Smooth muscle cell (in vitro differentiated cells): ENCODE measurements at regions not wholly inside any gene's neighbourhood (a gene's known extent, or its start where the extent isn't known, plus 50 kb on each side); places are given as distances from the start of the nearest gene placed in this dataset.

Source experiments
- DNase-seq: peaks from one replicate; lab custom pipeline; 2025; ENCODE audit not compliant: unreplicated experiment; lab: John Stamatoyannopoulos, UW
- H2AFZ ChIP-seq: fragments of 200-600 bp; sonication (generic); 2 replicates; pipeline ENCODE4 v1.6.0; 2016; ENCODE audit warnings: antibody characterized with exemption, low read depth, mild to moderate bottlenecking
- H3F3A ChIP-seq: fragments of 200-600 bp; sonication (generic); 2 replicates; pipeline ENCODE4 v1.6.0; 2017; ENCODE audit warnings: antibody characterized with exemption, low read depth
- H3K27ac ChIP-seq: fragments of 200-600 bp; sonication (generic); 2 replicates; pipeline ENCODE4 v1.5.1; 2016; ENCODE audit warnings: low read depth, mild to moderate bottlenecking
- H3K27me3 ChIP-seq: fragments of 200-600 bp; sonication (generic); 2 replicates; pipeline ENCODE4 v1.6.1; 2016; ENCODE audit warnings: low read depth, mild to moderate bottlenecking
- H3K36me3 ChIP-seq: fragments of 200-600 bp; sonication (generic); 2 replicates; pipeline ENCODE4 v1.5.1; 2016; ENCODE audit warnings: low read depth
- H3K4me1 ChIP-seq: fragments of 200-600 bp; sonication (generic); 2 replicates; pipeline ENCODE4 v1.5.1; 2016; ENCODE audit warnings: low read depth
- H3K4me2 ChIP-seq: fragments of 200-600 bp; sonication (generic); 2 replicates; pipeline ENCODE4 v1.6.0; 2016; ENCODE audit warnings: mild to moderate bottlenecking
- H3K4me3 ChIP-seq: fragments of 200-600 bp; sonication (generic); 2 replicates; pipeline ENCODE4 v1.5.1; 2016; ENCODE audit warnings: mild to moderate bottlenecking
- H3K79me2 ChIP-seq: fragments of 200-600 bp; sonication (generic); 2 replicates; pipeline ENCODE4 v1.6.0; 2016; ENCODE audit warnings: low read depth, mild to moderate bottlenecking
- H3K9ac ChIP-seq: fragments of 200-600 bp; sonication (generic); 2 replicates; pipeline ENCODE4 v1.6.0; 2016; ENCODE audit warnings: low read depth
- H3K9me3 ChIP-seq: fragments of 200-600 bp; sonication (generic); replicated peaks from 2 replicates; pipeline ENCODE4 v1.5.1; 2016; ENCODE audit warnings: low read depth
- H4K20me1 ChIP-seq: fragments of 200-600 bp; sonication (generic); 2 replicates; pipeline ENCODE4 v1.6.0; 2016; ENCODE audit warnings: low read depth
- CTCF ChIP-seq: fragments of 200-600 bp; sonication (generic); IDR thresholded peaks from 2 replicates; pipeline ENCODE4 v1.5.1; 2017; ENCODE audit warnings: borderline replicate concordance, mild to moderate bottlenecking, antibody characterized with exemption; ENCODE audit not compliant: insufficient read depth, poor library complexity, severe bottlenecking
- WGBS: methylation state at CpG from one replicate; pipeline ENCODE4 v1.1.7; 2016; ENCODE audit warnings: low lambda C conversion rate; 5-methylcytosine and 5-hydroxymethylcytosine counted together

DNA sequence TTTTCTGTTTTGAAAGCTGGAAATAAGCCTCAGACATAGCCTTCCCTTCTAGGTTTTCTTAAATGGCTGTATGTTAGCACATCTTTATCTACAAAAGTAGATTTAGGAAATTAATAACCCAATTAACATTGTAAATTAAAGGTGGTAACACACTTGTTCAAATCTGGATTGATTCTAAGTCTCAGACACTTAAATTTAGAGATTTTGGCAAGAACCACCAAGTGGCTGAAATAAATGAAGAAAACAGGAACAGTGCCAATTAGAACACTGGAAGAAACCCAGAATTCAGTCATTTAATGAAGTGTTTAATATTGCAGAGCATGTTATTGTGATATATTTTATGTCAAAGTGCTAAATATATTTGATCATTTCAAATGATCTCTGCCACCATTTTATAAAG lies 628.2 kb downstream of the USP25 start:
- Histone ChIP-seq H4K20me1 (no peaks in the 10 kb centered on the region), H3F3A (no peaks in the 10 kb centered on the region), H3K9me3 (no peaks in the 10 kb centered on the region), H3K27me3 (no peaks in the 10 kb centered on the region), H3K36me3 (no peaks in the 10 kb centered on the region), H3K4me2 (no peak overlapping the region), H3K79me2 (no peaks in the 10 kb centered on the region), H2AFZ (no peak overlapping the region), H3K4me1 (no peaks in the 10 kb centered on the region), H3K9ac (no peak overlapping the region), H3K4me3 (no peak overlapping the region), H3K27ac (no peak overlapping the region)
- no peak for DNase-seq
- no peak for TF ChIP-seq CTCF

GRCh38 chr21:16358784-16359183 lies 629.0 kb downstream of the USP25 start:
- Histone ChIP-seq H4K20me1 (no peaks in the 10 kb centered on the region), H3K27me3 (no peaks in the 10 kb centered on the region), H3K4me2 (no peak overlapping the region), H3K9ac (no peak overlapping the region), H3K4me1 (no peaks in the 10 kb centered on the region), H3K36me3 (no peaks in the 10 kb centered on the region), H3F3A (no peaks in the 10 kb centered on the region), H3K79me2 (no peaks in the 10 kb centered on the region), H2AFZ (no peak overlapping the region), H3K27ac (no peak overlapping the region), H3K4me3 (no peak overlapping the region), H3K9me3 (no peaks in the 10 kb centered on the region)
- 79% methylated on average over 2 of the region's 2 CpGs for WGBS
- TF ChIP-seq CTCF = no peak
- no peak for DNase-seq

- H3K9ac ChIP-seq = no peak overlapping the region
- no peaks in the 10 kb centered on the region for H3K79me2 ChIP-seq
- H3K4me2 ChIP-seq = no peak overlapping the region
- H3K4me1 ChIP-seq = no peaks in the 10 kb centered on the region
- no peak for DNase-seq
- no peaks in the 10 kb centered on the region for H3K9me3 ChIP-seq
- H3K36me3 ChIP-seq = no peaks in the 10 kb centered on the region
- H3K4me3 ChIP-seq = no peak overlapping the region
- no peaks in the 10 kb centered on the region for H3F3A ChIP-seq
- no peak overlapping the region for H3K27ac ChIP-seq
- WGBS = 80% methylated on average over 2 of the region's 2 CpGs
- no peaks in the 10 kb centered on the region for H3K27me3 ChIP-seq
- H4K20me1 ChIP-seq = no peaks in the 10 kb centered on the region
- no peak overlapping the region for H2AFZ ChIP-seq
- TF ChIP-seq CTCF = no peak
Observed at GRCh38 chr21:16363100-16363499, 633.3 kb downstream of the USP25 start.

DNA sequence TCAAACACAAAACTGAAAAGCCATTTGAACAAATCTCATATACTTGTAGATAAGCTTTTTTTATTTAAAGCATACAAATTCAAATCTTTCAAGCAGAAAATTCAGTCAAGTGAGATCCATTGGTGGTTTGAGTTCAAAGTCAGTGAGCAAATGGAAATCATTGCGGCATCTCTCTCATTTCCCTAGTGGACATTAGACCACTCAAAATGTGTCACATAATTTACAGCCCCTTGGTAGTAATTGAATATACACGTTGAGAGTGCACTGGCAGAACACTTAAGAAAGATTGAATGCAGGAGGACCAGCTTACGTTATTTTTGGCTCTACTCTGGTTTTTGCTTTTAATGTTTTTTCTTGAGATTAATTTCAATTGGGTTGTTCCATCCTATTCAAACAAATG lies 633.7 kb downstream of the USP25 start:
- H3K36me3 ChIP-seq = no peaks in the 10 kb centered on the region
- no peak overlapping the region for H3K9ac ChIP-seq
- H3K9me3 ChIP-seq = no peaks in the 10 kb centered on the region
- 80% methylated on average over 3 of the region's 3 CpGs for WGBS
- H2AFZ ChIP-seq = no peak overlapping the region
- no peaks in the 10 kb centered on the region for H3K27me3 ChIP-seq
- no peaks in the 10 kb centered on the region for H3K4me1 ChIP-seq
- H4K20me1 ChIP-seq = no peaks in the 10 kb centered on the region
- DNase-seq = no peak
- no peak overlapping the region for H3K4me3 ChIP-seq
- H3K27ac ChIP-seq = no peak overlapping the region
- TF ChIP-seq CTCF = no peak
- H3K4me2 ChIP-seq = no peak overlapping the region
- no peaks in the 10 kb centered on the region for H3K79me2 ChIP-seq
- no peaks in the 10 kb centered on the region for H3F3A ChIP-seq
